Right lobe of liver (tissue), 6 donors: ENCODE measurements at regions not wholly inside any gene's neighbourhood (a gene's known extent, or its start where the extent isn't known, plus 50 kb on each side); places are given as distances from the start of the nearest gene placed in this dataset.

Experiments
- ATAC-seq, 4 donors: fragments of 200-7000 bp; cut with Tn5 transposase; one replicate each; pipeline ENCODE4 v1.9.1; 2020; ENCODE audit warnings: mild to moderate bottlenecking in 4 of 4, moderate library complexity in 4 of 4
- DNase-seq, 3 donors: peaks; one replicate each; pipeline ENCODE4 v3.0.0-alpha.2; 2020
- H3K27ac ChIP-seq, 3 donors: fragments of 200-600 bp; one replicate each; pipeline ENCODE4 v1.8.0; 2022
- H3K27me3 ChIP-seq, 2 donors: fragments of 200-600 bp; one replicate each; pipeline ENCODE4 v1.8.0; 2022
- H3K36me3 ChIP-seq, 4 donors: fragments of 200-600 bp; sonication (generic) in 1 of 4; one replicate each; pipeline versions ENCODE4 v1.5.1 to v1.8.0; 2017 to 2022; ENCODE audit warnings: control low read depth in 1 of 4
- H3K4me1 ChIP-seq, 4 donors: fragments of 200-600 bp; sonication (generic) in 1 of 4; one replicate each; pipeline versions ENCODE4 v1.5.1 to v1.8.0; 2017 to 2022; ENCODE audit warnings: control low read depth in 1 of 4
- H3K4me3 ChIP-seq, 3 donors: fragments of 200-600 bp; one replicate each; pipeline ENCODE4 v1.8.0; 2022
- H3K9me3 ChIP-seq, 4 donors: fragments of 200-600 bp; sonication (generic) in 1 of 4; one replicate each; pipeline versions ENCODE4 v1.5.1 to v1.8.0; 2017 to 2022; ENCODE audit warnings: control low read depth in 1 of 4
- POLR2A ChIP-seq: fragments of 450-650 bp; IDR thresholded peaks from one replicate; pipeline ENCODE4 v1.6.1; 2017; ENCODE audit warnings: antibody characterized with exemption, mild to moderate bottlenecking
- WGBS: methylation state at CpG from one replicate; pipeline ENCODE4 v1.1.6; 2018; ENCODE audit warnings: low coverage, low lambda C conversion rate; ENCODE audit not compliant: insufficient coverage; ENCODE audit errors: missing lambda C conversion rate; 5-methylcytosine and 5-hydroxymethylcytosine counted together
- intact Hi-C, 2 donors: fragments of 100-400 bp; cut with DNase I; formaldehyde crosslinking; loops; one replicate each; pipeline versions ENCODE4 v1.11.2 to v1.14.1; 2022
- TF ChIP-seq, protein P1 (sequence below), 4 donors: fragments of 200-600 bp in 3 of 4; fragments of 450-650 bp in 1 of 4; IDR thresholded peaks; one replicate each; pipeline versions ENCODE4 v1.5.1 to v1.8.0; 2016 to 2022; ENCODE audit warnings: antibody characterized with exemption in 4 of 4, mild to moderate bottlenecking in 2 of 4
- donor health status: DM: no; HTN: yes; CAD: no.
- donor health status: DM: no; HTN: no; CAD: no.
- donor health status: DM: no; HTN: no; CAD: no.
- donor health status: DM: no; HTN: yes; CAD: no.
- donor health status: DM: no; HTN: yes; CAD: no.

DNA sequence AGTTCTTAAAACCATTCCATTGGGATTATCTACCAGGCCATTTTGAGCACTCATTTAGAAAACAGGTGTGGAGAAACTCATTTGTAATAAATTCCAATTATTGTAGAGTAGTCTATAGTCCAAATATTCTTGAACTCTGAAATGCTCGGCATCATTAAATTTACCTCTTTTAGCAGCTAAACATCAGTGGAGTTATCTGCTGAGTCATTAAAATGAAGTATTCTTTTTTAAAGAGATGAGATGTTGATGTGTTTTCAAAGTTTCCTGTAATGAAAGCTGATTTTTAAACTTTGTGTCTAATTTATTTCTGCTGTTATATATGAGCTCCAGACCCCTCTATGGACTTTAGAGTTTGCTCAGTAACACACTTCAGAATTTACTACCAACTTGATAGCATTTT, 1635.2 kb downstream of the SUCLG1 start:
- Histone ChIP-seq H3K4me1 (no peaks in the 10 kb centered on the region), H3K9me3 (no peaks in the 10 kb centered on the region), H3K27ac (no peak overlapping the region), H3K36me3 (no peaks in the 10 kb centered on the region), H3K4me3 (no peak overlapping the region), H3K27me3 (no peaks in the 10 kb centered on the region)
- ATAC-seq = no peak
- no peak for TF ChIP-seq POLR2A
- TF ChIP-seq, protein P1, sequence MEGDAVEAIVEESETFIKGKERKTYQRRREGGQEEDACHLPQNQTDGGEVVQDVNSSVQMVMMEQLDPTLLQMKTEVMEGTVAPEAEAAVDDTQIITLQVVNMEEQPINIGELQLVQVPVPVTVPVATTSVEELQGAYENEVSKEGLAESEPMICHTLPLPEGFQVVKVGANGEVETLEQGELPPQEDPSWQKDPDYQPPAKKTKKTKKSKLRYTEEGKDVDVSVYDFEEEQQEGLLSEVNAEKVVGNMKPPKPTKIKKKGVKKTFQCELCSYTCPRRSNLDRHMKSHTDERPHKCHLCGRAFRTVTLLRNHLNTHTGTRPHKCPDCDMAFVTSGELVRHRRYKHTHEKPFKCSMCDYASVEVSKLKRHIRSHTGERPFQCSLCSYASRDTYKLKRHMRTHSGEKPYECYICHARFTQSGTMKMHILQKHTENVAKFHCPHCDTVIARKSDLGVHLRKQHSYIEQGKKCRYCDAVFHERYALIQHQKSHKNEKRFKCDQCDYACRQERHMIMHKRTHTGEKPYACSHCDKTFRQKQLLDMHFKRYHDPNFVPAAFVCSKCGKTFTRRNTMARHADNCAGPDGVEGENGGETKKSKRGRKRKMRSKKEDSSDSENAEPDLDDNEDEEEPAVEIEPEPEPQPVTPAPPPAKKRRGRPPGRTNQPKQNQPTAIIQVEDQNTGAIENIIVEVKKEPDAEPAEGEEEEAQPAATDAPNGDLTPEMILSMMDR (IDR thresholded peaks at IDR 0.05) = no peak
- DNase-seq = no peak
- intact Hi-C loops = no loop called here
- 65% methylated on average over 1 of the region's 1 CpG for WGBS

DNA sequence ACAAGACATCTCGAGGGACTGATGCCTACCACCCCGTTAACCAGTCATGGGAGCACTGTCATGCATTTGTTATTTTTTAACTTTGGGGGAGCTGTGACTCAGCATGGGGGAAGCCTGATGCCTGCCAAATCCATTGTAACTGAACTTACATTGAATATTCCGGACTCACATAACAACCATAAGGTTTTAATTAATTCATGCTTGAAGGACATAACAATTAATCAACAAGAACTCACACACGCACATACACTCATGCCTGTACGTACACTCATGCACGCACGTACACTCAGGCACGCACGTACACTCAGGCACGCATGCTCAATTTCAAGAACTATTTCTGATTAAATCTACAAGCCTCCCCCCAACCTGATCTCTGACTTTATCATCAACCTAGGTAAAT, 1639.1 kb downstream of the SUCLG1 start:
- H3K9me3 ChIP-seq = no peaks in the 10 kb centered on the region
- intact Hi-C loops = no loop called here
- no peaks in the 10 kb centered on the region for H3K4me1 ChIP-seq
- H3K27ac ChIP-seq = no peak overlapping the region
- no peak for TF ChIP-seq POLR2A
- no peak overlapping the region for H3K4me3 ChIP-seq
- no peak for ATAC-seq
- DNase-seq = no peak
- H3K36me3 ChIP-seq = no peaks in the 10 kb centered on the region
- WGBS = 93% methylated on average over 10 of the region's 10 CpGs
- no peaks in the 10 kb centered on the region for H3K27me3 ChIP-seq

DNA sequence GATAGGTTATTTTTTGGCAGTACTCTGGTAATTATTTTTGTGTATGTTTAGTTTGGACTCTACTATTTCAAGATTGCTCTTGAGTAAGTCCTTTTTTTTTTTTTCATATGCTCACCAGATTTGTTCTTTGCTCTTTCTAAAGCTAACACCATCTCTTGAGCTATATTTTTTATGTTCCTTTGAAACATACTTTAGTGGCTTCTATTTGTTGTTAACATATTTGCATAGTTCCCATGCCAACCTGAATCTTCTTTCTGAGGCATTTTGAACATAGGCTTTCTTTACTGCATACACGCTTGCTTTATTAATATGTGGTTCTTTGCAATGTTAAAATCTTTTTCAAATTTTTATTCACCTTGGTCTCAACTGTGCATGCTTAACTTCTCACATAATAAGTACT, 1644.9 kb downstream of the SUCLG1 start:
- ATAC-seq (no peak), DNase-seq (no peak)
- no peak overlapping the region for H3K27ac ChIP-seq
- intact Hi-C loops = no loop called here
- no peaks in the 10 kb centered on the region for H3K36me3 ChIP-seq
- H3K9me3 ChIP-seq = no peaks in the 10 kb centered on the region
- H3K27me3 ChIP-seq = no peaks in the 10 kb centered on the region
- no peak overlapping the region for H3K4me3 ChIP-seq
- 93% methylated on average over 1 of the region's 1 CpG for WGBS
- TF ChIP-seq, protein P1 (IDR thresholded peaks at IDR 0.05) = no peak
- no peak for TF ChIP-seq POLR2A
- no peaks in the 10 kb centered on the region for H3K4me1 ChIP-seq

DNA sequence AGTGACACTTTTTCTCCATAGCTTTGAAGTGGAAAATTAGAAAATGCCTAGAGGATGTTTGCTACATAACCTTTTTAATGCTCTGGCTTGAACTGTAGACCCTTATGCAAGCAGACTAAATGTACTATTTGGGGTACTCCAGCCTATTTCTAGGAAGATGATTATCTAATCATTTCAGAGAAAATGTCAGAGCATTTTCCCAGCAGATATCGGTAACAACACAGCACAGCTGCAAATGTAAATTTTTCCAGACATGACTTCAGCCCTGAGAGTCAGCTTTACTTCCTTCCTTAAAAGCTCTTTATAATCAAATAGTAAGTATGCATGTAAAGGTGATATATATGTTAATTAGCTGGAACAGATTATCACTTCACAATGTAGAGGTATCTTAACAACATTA, 1647.1 kb downstream of the SUCLG1 start:
- H3K36me3 ChIP-seq = no peaks in the 10 kb centered on the region
- no peak overlapping the region for H3K4me3 ChIP-seq
- ATAC-seq (no peak), DNase-seq (no peak)
- H3K4me1 ChIP-seq = no peaks in the 10 kb centered on the region
- no peak overlapping the region for H3K27ac ChIP-seq
- H3K9me3 ChIP-seq = no peaks in the 10 kb centered on the region
- 44% methylated on average over 1 of the region's 1 CpG for WGBS
- intact Hi-C loops = no loop called here
- TF ChIP-seq, protein P1 (IDR thresholded peaks at IDR 0.05) = no peak
- TF ChIP-seq POLR2A = no peak
- H3K27me3 ChIP-seq = no peaks in the 10 kb centered on the region

DNA sequence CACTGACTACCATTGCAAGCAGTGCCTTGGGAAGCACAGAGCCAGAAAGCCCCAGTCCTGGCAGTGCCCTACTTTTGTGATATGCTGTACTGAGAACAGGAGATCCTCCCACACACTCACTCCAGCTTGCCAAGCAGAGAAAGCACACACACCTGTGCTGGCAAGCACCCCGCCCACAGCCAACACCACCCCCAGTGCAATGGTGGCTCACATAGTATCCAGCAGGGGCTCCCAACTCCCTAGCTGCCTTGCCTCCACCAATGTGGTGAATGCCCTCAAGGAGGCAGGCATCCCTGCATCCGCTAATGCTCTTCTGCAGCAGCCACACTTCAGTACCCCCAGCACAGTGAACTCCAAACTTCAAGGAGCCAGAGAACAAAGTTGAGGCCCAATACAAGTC, 1655.8 kb downstream of the SUCLG1 start:
- TF ChIP-seq POLR2A = no peak
- TF ChIP-seq, protein P1 (IDR thresholded peaks at IDR 0.05) = no peak
- no peaks in the 10 kb centered on the region for H3K4me1 ChIP-seq
- H3K36me3 ChIP-seq = no peaks in the 10 kb centered on the region
- intact Hi-C loops = no loop called here
- no peak for ATAC-seq
- H3K27me3 ChIP-seq = no peaks in the 10 kb centered on the region
- H3K9me3 ChIP-seq = no peaks in the 10 kb centered on the region
- DNase-seq = no peak
- H3K27ac ChIP-seq = no peak overlapping the region
- no peak overlapping the region for H3K4me3 ChIP-seq
- WGBS = no CpG with 5 or more reads among the region's 2 CpGs
